Cardiac fibroblast (primary cell): ENCODE measurements at regions not wholly inside any gene's neighbourhood (a gene's known extent, or its start where the extent isn't known, plus 50 kb on each side); places are given as distances from the start of the nearest gene placed in this dataset.
A peak's percentile ranks its signal among the peaks of the same experiment; 100 is the strongest.

Experiments used
- DNase-seq, 2 donors: peaks; one replicate each; pipeline versions ENCODE4 v3.0.0 to v3.0.0-alpha.2; 2010; ENCODE audit warnings: low read depth in 2 of 2
- H3K4me3 ChIP-seq, 2 donors: replicated peaks in 1 of 2; 1 replicate in 1 of 2; 2 replicates in 1 of 2; pipeline ENCODE4 v1.5.1; 2011; ENCODE audit warnings: low read depth in 2 of 2, low read length in 2 of 2, mild to moderate bottlenecking in 2 of 2, moderate library complexity in 1 of 2
- TF ChIP-seq, protein P1 (sequence below): IDR thresholded peaks from one replicate; pipeline ENCODE4 v1.5.1; 2011; ENCODE audit warnings: low read depth, mild to moderate bottlenecking, low read length, inconsistent platforms

DNA sequence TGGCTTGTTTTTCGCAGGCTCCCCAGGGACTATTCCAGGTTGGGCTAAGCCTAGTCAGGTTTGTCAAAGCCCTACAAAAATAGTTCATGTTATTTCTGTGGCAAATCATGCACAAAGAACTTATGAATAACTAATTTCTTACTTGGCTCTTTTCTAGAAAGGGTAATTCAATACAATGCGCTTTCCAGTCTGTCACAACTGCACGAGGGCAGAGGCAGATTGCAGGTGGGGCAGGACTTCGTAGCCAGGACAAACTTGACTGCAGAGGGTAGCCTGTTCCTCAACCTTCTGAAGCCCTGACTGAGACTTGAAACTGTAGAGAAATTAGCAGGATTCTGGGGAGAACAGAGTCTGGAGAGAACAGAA lies 253.5 kb downstream of the QKI start:
- TF ChIP-seq, protein P1, sequence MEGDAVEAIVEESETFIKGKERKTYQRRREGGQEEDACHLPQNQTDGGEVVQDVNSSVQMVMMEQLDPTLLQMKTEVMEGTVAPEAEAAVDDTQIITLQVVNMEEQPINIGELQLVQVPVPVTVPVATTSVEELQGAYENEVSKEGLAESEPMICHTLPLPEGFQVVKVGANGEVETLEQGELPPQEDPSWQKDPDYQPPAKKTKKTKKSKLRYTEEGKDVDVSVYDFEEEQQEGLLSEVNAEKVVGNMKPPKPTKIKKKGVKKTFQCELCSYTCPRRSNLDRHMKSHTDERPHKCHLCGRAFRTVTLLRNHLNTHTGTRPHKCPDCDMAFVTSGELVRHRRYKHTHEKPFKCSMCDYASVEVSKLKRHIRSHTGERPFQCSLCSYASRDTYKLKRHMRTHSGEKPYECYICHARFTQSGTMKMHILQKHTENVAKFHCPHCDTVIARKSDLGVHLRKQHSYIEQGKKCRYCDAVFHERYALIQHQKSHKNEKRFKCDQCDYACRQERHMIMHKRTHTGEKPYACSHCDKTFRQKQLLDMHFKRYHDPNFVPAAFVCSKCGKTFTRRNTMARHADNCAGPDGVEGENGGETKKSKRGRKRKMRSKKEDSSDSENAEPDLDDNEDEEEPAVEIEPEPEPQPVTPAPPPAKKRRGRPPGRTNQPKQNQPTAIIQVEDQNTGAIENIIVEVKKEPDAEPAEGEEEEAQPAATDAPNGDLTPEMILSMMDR, result no peak
- H3K4me3 ChIP-seq, result no peak overlapping the region

GRCh38 chr6:163667372-163668060 lies 253.0 kb downstream of the QKI start:
- H3K4me3 ChIP-seq, result no peak overlapping the region
- TF ChIP-seq, protein P1, result no peak
- DNase-seq, result peak; percentile 10 to 37

More for the DNA sequence above, 253.5 kb downstream of the QKI start:
- DNase-seq, result no peak

DNA sequence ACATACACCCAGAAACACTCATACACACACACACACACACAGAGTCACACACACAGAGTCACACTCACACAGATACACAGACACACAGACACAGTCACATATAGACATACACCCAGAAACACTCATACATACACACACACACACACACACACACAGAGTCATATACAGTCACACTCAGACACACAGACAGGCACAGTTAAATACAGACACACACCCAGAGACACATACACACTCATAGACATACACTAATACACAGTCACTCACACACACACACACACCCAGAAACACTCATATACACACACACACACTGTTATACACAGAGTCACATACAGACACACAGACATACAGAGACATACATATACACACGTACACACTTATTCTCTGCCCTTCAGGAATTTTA lies 250.9 kb downstream of the QKI start:
- H3K4me3 ChIP-seq, result no peak overlapping the region
- TF ChIP-seq, protein P1, result no peak
- no peak for DNase-seq

DNA sequence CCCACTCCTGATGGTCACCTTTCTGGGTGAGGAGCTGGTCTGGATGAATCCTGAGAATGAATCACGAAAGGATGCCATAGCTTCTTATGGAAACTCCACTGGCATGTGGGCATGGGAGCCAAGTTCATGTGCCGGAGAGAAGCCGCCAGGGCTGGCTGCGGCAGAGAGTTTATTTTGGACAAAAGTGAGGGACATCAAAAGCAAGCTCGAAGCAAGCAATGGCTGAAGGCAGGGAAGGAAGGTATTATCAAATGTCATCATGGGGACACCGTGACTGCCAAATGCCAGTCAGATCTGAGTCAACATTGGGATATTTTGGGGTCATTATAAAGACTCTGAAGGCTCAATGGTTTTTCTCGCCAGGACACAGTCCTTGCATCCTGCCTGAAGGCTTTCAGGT lies 249.1 kb downstream of the QKI start:
- TF ChIP-seq, protein P1, result no peak
- no peak for DNase-seq
- H3K4me3 ChIP-seq, result no peak overlapping the region

- DNase-seq, result no peak
- no peak overlapping the region for H3K4me3 ChIP-seq
- TF ChIP-seq, protein P1, result no peak
Measured at GRCh38 chr6:163662604-163663225, 248.2 kb downstream of the QKI start.

DNA sequence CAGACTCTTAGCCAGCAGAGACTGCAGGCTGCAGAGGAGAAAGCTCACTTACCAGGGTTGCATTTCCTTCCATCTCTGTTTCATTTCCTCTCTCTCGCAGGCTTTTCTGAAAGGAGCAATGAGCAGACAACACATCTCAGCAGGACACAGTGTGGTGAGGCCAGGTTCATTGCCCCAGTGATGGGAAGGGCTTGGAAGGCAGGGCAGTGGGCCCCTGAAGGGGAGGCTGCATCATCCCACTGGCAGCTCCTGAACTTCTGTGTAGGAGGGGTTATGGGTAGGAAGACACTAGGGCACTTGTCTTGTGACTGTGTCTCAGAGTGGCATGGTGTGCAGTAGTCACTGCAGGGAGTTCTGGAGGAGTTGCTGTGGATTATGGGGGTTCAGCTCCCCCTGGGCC lies 246.8 kb downstream of the QKI start:
- TF ChIP-seq, protein P1, result no peak
- H3K4me3 ChIP-seq, result no peak overlapping the region
- no peak for DNase-seq
